ENCODE measurements at regions not wholly inside any gene's neighbourhood (a gene's known extent, or its start where the extent isn't known, plus 50 kb on each side); places are given as distances from the start of the nearest gene placed in this dataset.

DNA sequence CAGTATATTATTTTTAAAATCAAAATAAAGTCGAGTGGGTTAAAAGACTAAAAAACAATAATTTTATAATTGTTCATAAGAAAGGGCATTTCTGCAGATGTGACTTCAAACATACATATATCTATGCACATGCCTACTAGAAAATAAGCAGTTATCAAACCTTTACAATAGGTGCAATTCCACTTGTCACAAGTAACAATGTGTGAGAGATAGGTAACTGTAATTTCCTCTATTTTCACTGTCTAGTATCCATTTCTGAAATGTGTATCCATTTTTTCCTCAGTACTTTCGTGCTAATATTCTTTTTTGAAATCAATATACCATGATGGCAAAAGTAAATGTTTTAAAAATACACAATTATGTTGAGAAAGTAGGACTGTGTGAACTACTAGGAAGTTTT lies 96.9 kb upstream of the GNAI1 start:
- H3K36me3 ChIP-seq (ENCODE audit: control insufficient read depth in 2 of 3, insufficient read depth in 3 of 3, low read length in 3 of 3), result no peaks in the 10 kb centered on the region
- no peak for TF ChIP-seq CTCF (IDR thresholded peaks at IDR 0.05; ENCODE audit: borderline replicate concordance, extremely low read depth, insufficient read depth)
- no peak overlapping the region for H3K4me3 ChIP-seq (ENCODE audit: low read length in 3 of 3)
- no peak overlapping the region for H3K9ac ChIP-seq (ENCODE audit: low read length in 3 of 3)
- H3K4me1 ChIP-seq (ENCODE audit: control insufficient read depth in 2 of 3, insufficient read depth in 2 of 3, low read depth in 1 of 3, low read length in 3 of 3), result no peaks in the 10 kb centered on the region
- DNase-seq (no peak), FAIRE-seq (peak; percentile 57)
- intact Hi-C loops (cut with DNase I), result no loop called here
- no peaks in the 10 kb centered on the region for H3K27me3 ChIP-seq (ENCODE audit: control insufficient read depth, insufficient read depth, low read length)
- H3K9me3 ChIP-seq (ENCODE audit: control insufficient read depth in 2 of 3, insufficient read depth in 1 of 3, low read length in 3 of 3), result no peaks in the 10 kb centered on the region
- H3K27ac ChIP-seq (ENCODE audit: low read depth in 2 of 2, low read length in 2 of 2), result no peak overlapping the region

- FAIRE-seq (no peak), DNase-seq (no peak)
- intact Hi-C loops (cut with DNase I), result no loop called here
- no peak for TF ChIP-seq CTCF (IDR thresholded peaks at IDR 0.05; ENCODE audit: borderline replicate concordance, extremely low read depth, insufficient read depth)
- Histone ChIP-seq H3K4me1 (ENCODE audit: control insufficient read depth in 2 of 3, insufficient read depth in 2 of 3, low read depth in 1 of 3, low read length in 3 of 3) (no peaks in the 10 kb centered on the region), H3K27ac (ENCODE audit: low read depth in 2 of 2, low read length in 2 of 2) (no peak overlapping the region), H3K27me3 (ENCODE audit: control insufficient read depth, insufficient read depth, low read length) (no peaks in the 10 kb centered on the region), H3K9ac (ENCODE audit: low read length in 3 of 3) (no peak overlapping the region), H3K36me3 (ENCODE audit: control insufficient read depth in 2 of 3, insufficient read depth in 3 of 3, low read length in 3 of 3) (no peaks in the 10 kb centered on the region), H3K4me3 (ENCODE audit: low read length in 3 of 3) (no peak overlapping the region), H3K9me3 (ENCODE audit: control insufficient read depth in 2 of 3, insufficient read depth in 1 of 3, low read length in 3 of 3) (no peaks in the 10 kb centered on the region)
These were observed 98.5 kb upstream of the GNAI1 start for GRCh38 chr7:80036107-80036506.

GRCh38 chr7:80028717-80029116 lies 105.9 kb upstream of the GNAI1 start:
- no peaks in the 10 kb centered on the region for H3K27me3 ChIP-seq (ENCODE audit: control insufficient read depth, insufficient read depth, low read length)
- H3K9ac ChIP-seq (ENCODE audit: low read length in 3 of 3), result no peak overlapping the region
- H3K36me3 ChIP-seq (ENCODE audit: control insufficient read depth in 2 of 3, insufficient read depth in 3 of 3, low read length in 3 of 3), result no peaks in the 10 kb centered on the region
- no peak overlapping the region for H3K4me3 ChIP-seq (ENCODE audit: low read length in 3 of 3)
- FAIRE-seq, result no peak
- H3K9me3 ChIP-seq (ENCODE audit: control insufficient read depth in 2 of 3, insufficient read depth in 1 of 3, low read length in 3 of 3), result no peaks in the 10 kb centered on the region
- DNase-seq, result no peak
- H3K27ac ChIP-seq (ENCODE audit: low read depth in 2 of 2, low read length in 2 of 2), result no peak overlapping the region
- no peaks in the 10 kb centered on the region for H3K4me1 ChIP-seq (ENCODE audit: control insufficient read depth in 2 of 3, insufficient read depth in 2 of 3, low read depth in 1 of 3, low read length in 3 of 3)
- no peak for TF ChIP-seq CTCF (IDR thresholded peaks at IDR 0.05; ENCODE audit: borderline replicate concordance, extremely low read depth, insufficient read depth)
- intact Hi-C loops (cut with DNase I), result no loop called here

DNA sequence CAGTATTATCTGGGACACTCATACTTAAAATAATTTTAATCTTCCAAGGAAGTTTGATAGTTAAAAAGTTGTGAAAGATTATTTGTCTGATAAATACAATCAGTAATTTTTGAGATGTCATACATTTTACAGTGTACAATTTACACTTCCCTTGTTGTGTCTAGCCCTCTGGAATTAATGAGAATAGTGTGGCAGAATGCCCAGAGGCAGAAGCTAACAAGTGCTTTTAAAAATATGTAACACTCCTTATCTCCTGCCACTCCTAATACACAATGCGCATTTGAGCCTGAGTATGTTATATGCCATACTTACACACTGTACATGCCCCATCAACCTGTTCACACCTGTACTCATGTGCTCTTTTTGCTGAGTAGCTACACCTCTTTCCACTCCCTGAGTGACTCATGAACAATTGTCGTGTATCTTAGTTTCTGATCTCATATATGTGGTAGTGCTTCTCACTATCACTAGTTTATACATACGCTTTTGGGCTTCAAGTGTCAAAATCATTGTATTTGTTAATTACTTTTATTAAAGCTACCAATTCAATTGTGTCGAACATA lies 106.9 kb upstream of the GNAI1 start:
- no peak for FAIRE-seq
- Histone ChIP-seq H3K4me3 (ENCODE audit: low read length in 3 of 3) (no peak overlapping the region), H3K27ac (ENCODE audit: low read depth in 2 of 2, low read length in 2 of 2) (no peak overlapping the region), H3K4me1 (ENCODE audit: control insufficient read depth in 2 of 3, insufficient read depth in 2 of 3, low read depth in 1 of 3, low read length in 3 of 3) (no peaks in the 10 kb centered on the region), H3K27me3 (ENCODE audit: control insufficient read depth, insufficient read depth, low read length) (no peaks in the 10 kb centered on the region), H3K36me3 (ENCODE audit: control insufficient read depth in 2 of 3, insufficient read depth in 3 of 3, low read length in 3 of 3) (no peaks in the 10 kb centered on the region), H3K9me3 (ENCODE audit: control insufficient read depth in 2 of 3, insufficient read depth in 1 of 3, low read length in 3 of 3) (no peaks in the 10 kb centered on the region), H3K9ac (ENCODE audit: low read length in 3 of 3) (no peak overlapping the region)
- intact Hi-C loops (cut with DNase I), result no loop called here
- no peak for TF ChIP-seq CTCF (IDR thresholded peaks at IDR 0.05; ENCODE audit: borderline replicate concordance, extremely low read depth, insufficient read depth)
- DNase-seq, result no peak
